ENCODE measurements at regions not wholly inside any gene's neighbourhood (a gene's known extent, or its start where the extent isn't known, plus 50 kb on each side); places are given as distances from the start of the nearest gene placed in this dataset.

DNA sequence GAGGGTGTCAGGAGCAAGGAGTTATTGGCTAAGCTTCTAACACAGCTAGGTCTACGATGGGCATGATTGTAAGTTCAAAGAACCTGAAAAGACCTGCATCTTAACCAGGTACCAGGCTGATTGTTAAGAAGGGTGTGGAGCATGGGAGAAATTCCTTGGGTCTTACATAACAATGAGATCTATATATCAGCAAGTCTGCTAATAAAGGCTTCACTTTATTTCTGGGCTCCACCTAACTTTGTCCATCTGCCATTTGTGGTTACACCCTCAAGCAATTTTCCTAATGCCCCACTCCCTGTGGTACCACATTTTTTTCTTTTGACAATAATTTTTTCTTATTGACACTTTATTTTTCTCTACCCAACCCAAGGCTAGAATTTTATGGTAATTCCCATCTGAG, 223.5 kb upstream of the JAG1 start:
- TF ChIP-seq, protein P1, sequence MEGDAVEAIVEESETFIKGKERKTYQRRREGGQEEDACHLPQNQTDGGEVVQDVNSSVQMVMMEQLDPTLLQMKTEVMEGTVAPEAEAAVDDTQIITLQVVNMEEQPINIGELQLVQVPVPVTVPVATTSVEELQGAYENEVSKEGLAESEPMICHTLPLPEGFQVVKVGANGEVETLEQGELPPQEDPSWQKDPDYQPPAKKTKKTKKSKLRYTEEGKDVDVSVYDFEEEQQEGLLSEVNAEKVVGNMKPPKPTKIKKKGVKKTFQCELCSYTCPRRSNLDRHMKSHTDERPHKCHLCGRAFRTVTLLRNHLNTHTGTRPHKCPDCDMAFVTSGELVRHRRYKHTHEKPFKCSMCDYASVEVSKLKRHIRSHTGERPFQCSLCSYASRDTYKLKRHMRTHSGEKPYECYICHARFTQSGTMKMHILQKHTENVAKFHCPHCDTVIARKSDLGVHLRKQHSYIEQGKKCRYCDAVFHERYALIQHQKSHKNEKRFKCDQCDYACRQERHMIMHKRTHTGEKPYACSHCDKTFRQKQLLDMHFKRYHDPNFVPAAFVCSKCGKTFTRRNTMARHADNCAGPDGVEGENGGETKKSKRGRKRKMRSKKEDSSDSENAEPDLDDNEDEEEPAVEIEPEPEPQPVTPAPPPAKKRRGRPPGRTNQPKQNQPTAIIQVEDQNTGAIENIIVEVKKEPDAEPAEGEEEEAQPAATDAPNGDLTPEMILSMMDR (IDR thresholded peaks at IDR 0.05; ENCODE audit: low read length): no peak
- TF ChIP-seq EZH2 (optimal IDR thresholded peaks at IDR 0.05; ENCODE audit: low read depth, low read length) (no peak), EZH2phosphoT487 (IDR thresholded peaks at IDR 0.05; ENCODE audit: low read length) (no peak)
